Loucy (cell line): ENCODE measurements at regions not wholly inside any gene's neighbourhood (a gene's known extent, or its start where the extent isn't known, plus 50 kb on each side); places are given as distances from the start of the nearest gene placed in this dataset.

Experiments
- H2AFZ ChIP-seq: fragments of 200-600 bp; sonication (generic); 2 replicates; pipeline ENCODE4 v1.6.0; 2016; ENCODE audit warnings: antibody characterized with exemption, mild to moderate bottlenecking, low read length, moderate library complexity
- H3F3A ChIP-seq: fragments of 200-600 bp; 2 replicates; pipeline ENCODE4 v1.6.0; 2016; ENCODE audit warnings: antibody characterized with exemption, low read depth, mild to moderate bottlenecking
- H3K27me3 ChIP-seq: fragments of 200-600 bp; sonication (generic); 2 replicates; pipeline ENCODE4 v1.6.1; 2014; ENCODE audit warnings: low read length, mild to moderate bottlenecking; ENCODE audit not compliant: insufficient read depth, poor library complexity, severe bottlenecking
- H3K36me3 ChIP-seq: fragments of 200-600 bp; sonication (generic); 2 replicates; pipeline ENCODE4 v1.6.1; 2016; ENCODE audit warnings: low read length; ENCODE audit not compliant: insufficient read depth
- H3K4me1 ChIP-seq: fragments of 200-600 bp; sonication (generic); 2 replicates; pipeline ENCODE4 v1.5.1; 2014; ENCODE audit warnings: low read length, mild to moderate bottlenecking; ENCODE audit not compliant: insufficient read depth, poor library complexity, severe bottlenecking
- H3K4me2 ChIP-seq: fragments of 200-600 bp; sonication (generic); 2 replicates; pipeline ENCODE4 v1.6.0; 2014; ENCODE audit warnings: antibody characterized with exemption, low read length, low read depth, mild to moderate bottlenecking; ENCODE audit not compliant: poor library complexity, severe bottlenecking
- H3K4me3 ChIP-seq: fragments of 200-600 bp; sonication (generic); 2 replicates; pipeline ENCODE4 v1.5.1; 2014; ENCODE audit warnings: low read length, mild to moderate bottlenecking, mixed read lengths; ENCODE audit not compliant: poor library complexity, severe bottlenecking
- H3K79me2 ChIP-seq: fragments of 200-600 bp; sonication (generic); 2 replicates; pipeline ENCODE4 v1.6.1; 2014; ENCODE audit warnings: low read length; ENCODE audit not compliant: insufficient read depth
- H3K9ac ChIP-seq: fragments of 200-600 bp; sonication (generic); 2 replicates; pipeline ENCODE4 v1.6.0; 2014; ENCODE audit warnings: mild to moderate bottlenecking, low read depth, low read length, moderate library complexity; ENCODE audit not compliant: poor library complexity, severe bottlenecking
- H3K9me2 ChIP-seq: fragments of 200-600 bp; sonication (generic); replicated peaks from 2 replicates; pipeline ENCODE4 v1.6.1; 2016; ENCODE audit warnings: low read depth, low read length, mixed read lengths
- H3K9me3 ChIP-seq: fragments of 200-600 bp; sonication (generic); 2 replicates; pipeline ENCODE4 v1.6.1; 2014; ENCODE audit warnings: mild to moderate bottlenecking, antibody characterized with exemption, low read length, low read depth; ENCODE audit not compliant: insufficient read depth
- H4K20me1 ChIP-seq: fragments of 200-600 bp; sonication (generic); 2 replicates; pipeline ENCODE4 v1.6.0; 2014; ENCODE audit warnings: antibody characterized with exemption, low read length, mild to moderate bottlenecking; ENCODE audit not compliant: insufficient read depth, poor library complexity, severe bottlenecking
- EZH2phosphoT487 ChIP-seq: fragments of 200-600 bp; IDR thresholded peaks from 2 replicates; pipeline ENCODE4 v1.6.1; 2018; ENCODE audit warnings: antibody characterized with exemption, mild to moderate bottlenecking, moderate library complexity, borderline replicate concordance
- TF ChIP-seq, protein P1 (sequence below): fragments of 200-600 bp; sonication (generic); conservative IDR thresholded peaks from 2 replicates; pipeline ENCODE4 v1.5.1; 2014; ENCODE audit warnings: mild to moderate bottlenecking, antibody characterized with exemption, low read length

DNA sequence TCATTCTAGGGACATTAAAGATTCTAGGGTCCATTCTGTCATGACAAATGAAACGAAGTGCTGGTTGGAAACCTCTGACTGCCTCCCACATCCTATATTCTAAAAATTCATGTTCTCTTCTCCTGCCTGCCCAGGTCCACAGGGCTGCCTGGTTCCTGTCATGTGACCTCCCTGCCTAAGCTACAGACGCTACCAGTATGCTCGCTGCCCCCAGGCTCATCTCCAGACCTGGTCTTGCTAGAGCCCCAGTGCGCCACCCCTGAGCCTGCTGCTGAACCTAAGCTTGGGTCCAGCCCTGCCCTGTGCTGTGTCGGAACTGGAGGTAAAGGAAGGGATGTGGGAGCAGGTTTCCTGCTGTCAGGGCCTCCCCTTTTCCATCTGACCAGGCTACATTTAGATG lies 231.6 kb upstream of the CDH5 start:
- TF ChIP-seq, protein P1, sequence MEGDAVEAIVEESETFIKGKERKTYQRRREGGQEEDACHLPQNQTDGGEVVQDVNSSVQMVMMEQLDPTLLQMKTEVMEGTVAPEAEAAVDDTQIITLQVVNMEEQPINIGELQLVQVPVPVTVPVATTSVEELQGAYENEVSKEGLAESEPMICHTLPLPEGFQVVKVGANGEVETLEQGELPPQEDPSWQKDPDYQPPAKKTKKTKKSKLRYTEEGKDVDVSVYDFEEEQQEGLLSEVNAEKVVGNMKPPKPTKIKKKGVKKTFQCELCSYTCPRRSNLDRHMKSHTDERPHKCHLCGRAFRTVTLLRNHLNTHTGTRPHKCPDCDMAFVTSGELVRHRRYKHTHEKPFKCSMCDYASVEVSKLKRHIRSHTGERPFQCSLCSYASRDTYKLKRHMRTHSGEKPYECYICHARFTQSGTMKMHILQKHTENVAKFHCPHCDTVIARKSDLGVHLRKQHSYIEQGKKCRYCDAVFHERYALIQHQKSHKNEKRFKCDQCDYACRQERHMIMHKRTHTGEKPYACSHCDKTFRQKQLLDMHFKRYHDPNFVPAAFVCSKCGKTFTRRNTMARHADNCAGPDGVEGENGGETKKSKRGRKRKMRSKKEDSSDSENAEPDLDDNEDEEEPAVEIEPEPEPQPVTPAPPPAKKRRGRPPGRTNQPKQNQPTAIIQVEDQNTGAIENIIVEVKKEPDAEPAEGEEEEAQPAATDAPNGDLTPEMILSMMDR = no peak
- TF ChIP-seq EZH2phosphoT487 = no peak
- Histone ChIP-seq H3K79me2 (no peaks in the 10 kb centered on the region), H3K4me1 (no peaks in the 10 kb centered on the region), H4K20me1 (no peaks in the 10 kb centered on the region), H3K36me3 (no peaks in the 10 kb centered on the region), H3K9me3 (no peaks in the 10 kb centered on the region), H3K4me2 (no peak overlapping the region), H3K4me3 (no peak overlapping the region), H3K9me2 (no peaks in the 10 kb centered on the region), H2AFZ (no peak overlapping the region), H3K27me3 (no peaks in the 10 kb centered on the region), H3F3A (no peaks in the 10 kb centered on the region), H3K9ac (no peak overlapping the region)

DNA sequence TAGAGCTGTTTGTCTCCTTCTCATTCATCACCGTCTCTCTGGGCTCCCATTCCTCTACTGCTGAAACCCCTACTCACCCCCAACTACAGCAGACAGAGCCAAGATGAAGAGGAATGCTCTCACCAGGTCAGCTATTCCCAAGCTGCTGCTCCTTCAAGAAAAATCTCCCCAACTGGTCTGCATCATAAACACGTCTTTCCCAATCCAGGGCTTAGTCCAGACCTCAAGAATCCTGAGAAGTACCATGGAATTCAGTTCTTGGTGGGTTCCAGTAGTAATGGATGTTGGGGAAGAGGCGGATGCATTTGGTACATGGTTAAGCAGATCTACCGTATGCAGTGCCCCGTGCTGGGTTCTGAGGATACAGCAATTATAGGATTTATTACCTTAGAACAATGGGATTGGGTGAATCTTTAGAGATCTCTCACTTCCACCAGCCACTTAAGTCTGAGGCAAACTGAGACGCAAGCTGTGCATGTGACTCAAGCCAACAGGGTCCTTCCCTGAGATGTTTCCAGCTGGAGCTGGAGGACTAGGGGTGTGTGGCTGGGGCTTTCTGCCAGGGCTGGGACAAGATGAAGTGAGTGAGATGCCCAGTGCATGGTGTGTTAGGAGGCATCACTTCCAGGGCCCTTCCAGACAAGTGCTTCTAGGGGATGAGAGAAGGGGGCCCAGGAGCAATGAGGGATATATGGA lies 232.7 kb upstream of the CDH5 start:
- H3K4me3 ChIP-seq = no peak overlapping the region
- no peaks in the 10 kb centered on the region for H3F3A ChIP-seq
- H3K27me3 ChIP-seq = no peaks in the 10 kb centered on the region
- H3K79me2 ChIP-seq = no peaks in the 10 kb centered on the region
- H3K4me2 ChIP-seq = no peak overlapping the region
- no peaks in the 10 kb centered on the region for H3K36me3 ChIP-seq
- TF ChIP-seq EZH2phosphoT487 = no peak
- TF ChIP-seq, protein P1 = no peak
- H3K4me1 ChIP-seq = no peaks in the 10 kb centered on the region
- H2AFZ ChIP-seq = no peak overlapping the region
- H3K9me2 ChIP-seq = no peaks in the 10 kb centered on the region
- H4K20me1 ChIP-seq = no peaks in the 10 kb centered on the region
- no peaks in the 10 kb centered on the region for H3K9me3 ChIP-seq
- no peak overlapping the region for H3K9ac ChIP-seq

DNA sequence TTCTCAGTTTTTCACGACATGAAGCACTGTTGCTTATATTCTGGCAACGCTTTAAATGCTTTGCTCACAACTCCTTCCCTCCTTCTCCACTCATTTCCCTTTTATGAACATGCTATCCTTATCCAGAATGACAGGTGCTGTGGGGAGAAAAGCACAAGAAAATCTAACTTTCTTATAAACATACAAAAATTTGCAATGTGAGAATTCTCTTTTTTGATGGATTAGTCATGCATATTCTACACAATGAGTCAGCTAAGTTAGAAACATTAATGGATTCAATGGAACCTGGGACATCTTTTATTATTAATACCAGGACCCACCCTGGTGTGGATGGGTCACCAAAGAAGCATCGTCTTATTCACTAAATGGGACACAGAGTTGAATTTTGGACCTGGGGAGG lies 234.6 kb upstream of the CDH5 start:
- Histone ChIP-seq H3F3A (no peaks in the 10 kb centered on the region), H3K27me3 (no peaks in the 10 kb centered on the region), H3K36me3 (no peaks in the 10 kb centered on the region), H2AFZ (no peak overlapping the region), H3K9me2 (no peaks in the 10 kb centered on the region), H3K4me3 (no peak overlapping the region), H3K4me2 (no peak overlapping the region), H3K9me3 (no peaks in the 10 kb centered on the region), H3K4me1 (no peaks in the 10 kb centered on the region), H4K20me1 (no peaks in the 10 kb centered on the region), H3K79me2 (no peaks in the 10 kb centered on the region), H3K9ac (no peak overlapping the region)
- TF ChIP-seq EZH2phosphoT487 = no peak
